HK-2 (cell line): ENCODE measurements at regions not wholly inside any gene's neighbourhood (a gene's known extent, or its start where the extent isn't known, plus 50 kb on each side); places are given as distances from the start of the nearest gene placed in this dataset.
"Not testable (repeated sequence)": the region's sequence is repeated elsewhere in the genome, so short reads cannot be mapped to it uniquely, and the experiment has no call there.

Source experiments
- DNase-seq: peaks from one replicate; pipeline ENCODE4 v3.0.0-alpha.2; 2018; ENCODE audit not compliant: unreplicated experiment

DNA sequence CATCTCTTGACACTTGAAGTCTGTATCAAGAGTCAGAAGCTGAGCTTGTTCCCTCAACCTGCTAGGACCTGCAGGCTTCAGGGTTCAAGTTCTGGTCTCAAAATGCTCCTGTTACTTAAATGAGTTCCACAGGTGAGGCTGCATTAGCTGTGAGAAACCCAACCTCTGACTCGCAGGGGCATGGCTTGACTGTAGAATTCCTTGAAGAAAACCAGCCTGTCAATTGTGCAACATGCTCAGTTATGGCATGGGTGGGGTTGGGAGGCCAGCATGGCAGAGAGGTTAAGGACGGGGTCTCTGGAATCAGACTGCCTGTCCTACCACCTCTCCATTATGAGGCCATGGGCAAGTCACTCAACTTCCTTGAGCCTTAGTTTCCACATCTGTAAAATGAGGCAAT is 235.8 kb downstream of the EN1 start:
- no peak for DNase-seq

- DNase-seq: no peak
Observed at GRCh38 chr2:118609138-118609537, 238.3 kb downstream of the EN1 start.

DNA sequence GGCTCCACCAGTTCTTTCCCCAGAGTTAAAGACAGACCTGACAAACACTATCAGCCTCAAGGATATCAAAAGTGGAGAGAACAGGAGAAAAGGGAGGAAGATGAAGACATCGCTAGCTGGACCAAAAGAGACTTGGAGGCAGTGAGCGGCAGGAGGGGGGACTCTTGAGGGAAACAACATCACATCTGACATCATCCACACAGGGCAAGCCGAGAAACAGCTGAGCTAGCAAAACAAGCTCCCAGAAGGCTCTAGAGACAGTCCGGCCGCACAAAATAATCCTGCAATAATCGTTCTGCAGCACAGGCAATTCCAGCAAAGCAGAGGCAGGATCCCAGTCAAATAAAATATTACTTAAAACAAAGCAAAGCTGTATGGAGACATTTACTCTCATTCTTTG is 239.8 kb downstream of the EN1 start:
- DNase-seq: no peak

DNA sequence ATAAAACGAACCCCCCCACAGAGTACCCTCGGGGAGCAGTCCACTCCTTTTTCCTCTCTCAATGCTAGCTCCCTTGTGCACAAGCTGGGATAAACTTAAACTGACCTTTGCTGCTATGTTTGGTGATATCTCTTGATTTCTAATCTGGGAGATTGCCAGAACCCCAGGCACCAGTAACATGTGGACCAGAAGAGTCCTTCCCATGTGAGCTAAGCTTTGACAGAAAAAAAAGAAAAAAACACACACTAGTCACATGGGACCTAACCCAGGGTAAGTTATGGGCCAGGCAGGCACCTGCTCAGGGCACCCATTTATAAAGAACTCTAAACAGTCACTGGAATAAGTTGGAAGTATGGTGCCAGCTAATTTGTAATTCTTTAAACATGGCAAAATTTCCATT is 242.6 kb downstream of the EN1 start:
- DNase-seq: no peak

- no peak for DNase-seq
Observed at GRCh38 chr2:118604371-118604770, 243.1 kb downstream of the EN1 start.

GRCh38 chr2:118599141-118599540 is 248.3 kb downstream of the EN1 start:
- DNase-seq: no peak

GRCh38 chr2:118596620-118597019 is 250.8 kb downstream of the EN1 start:
- DNase-seq: no peak

GRCh38 chr2:118593257-118593656 is 254.2 kb downstream of the EN1 start:
- DNase-seq: no peak

DNA sequence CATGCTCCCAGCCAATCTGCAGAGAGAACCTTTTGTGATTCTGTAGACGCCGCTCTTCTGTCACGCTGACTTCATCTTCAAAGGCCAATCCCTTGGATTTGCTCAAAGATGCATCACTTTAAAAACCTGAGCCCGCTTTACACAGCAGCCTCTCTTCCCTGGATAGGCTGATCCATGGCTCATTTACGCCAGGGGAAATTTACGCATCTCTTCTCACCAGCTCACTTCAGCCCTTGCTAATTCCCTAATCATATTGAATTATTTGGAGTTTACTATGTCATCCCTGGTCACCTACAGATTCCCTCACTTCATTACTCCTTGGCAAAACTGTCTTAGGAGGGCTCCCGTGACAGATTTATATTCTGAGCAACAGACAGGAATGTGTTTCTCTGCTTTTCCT is 256.2 kb downstream of the EN1 start:
- DNase-seq: no peak

- DNase-seq: no peak
Observed at GRCh38 chr2:118589721-118590120, 257.7 kb downstream of the EN1 start.

DNA sequence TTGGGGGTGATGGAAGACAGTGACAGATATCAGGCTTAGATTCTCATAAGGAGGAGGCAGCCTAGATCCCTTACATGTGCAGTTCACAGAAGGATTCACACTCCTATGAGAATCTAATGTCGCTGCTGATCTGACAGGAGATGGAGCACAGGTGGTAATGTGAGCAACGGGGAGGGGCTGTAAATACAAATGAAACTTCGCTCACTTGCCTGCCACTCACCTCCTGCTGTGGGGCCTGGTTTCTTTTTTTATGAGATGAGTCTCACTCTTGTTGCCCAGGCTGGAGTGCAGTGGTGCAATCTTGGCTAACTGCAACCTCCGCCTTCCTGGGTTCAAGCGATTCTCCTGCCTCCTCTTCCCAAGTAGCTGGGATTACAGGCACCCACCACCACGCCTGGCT is 258.6 kb downstream of the EN1 start:
- DNase-seq: no peak

DNA sequence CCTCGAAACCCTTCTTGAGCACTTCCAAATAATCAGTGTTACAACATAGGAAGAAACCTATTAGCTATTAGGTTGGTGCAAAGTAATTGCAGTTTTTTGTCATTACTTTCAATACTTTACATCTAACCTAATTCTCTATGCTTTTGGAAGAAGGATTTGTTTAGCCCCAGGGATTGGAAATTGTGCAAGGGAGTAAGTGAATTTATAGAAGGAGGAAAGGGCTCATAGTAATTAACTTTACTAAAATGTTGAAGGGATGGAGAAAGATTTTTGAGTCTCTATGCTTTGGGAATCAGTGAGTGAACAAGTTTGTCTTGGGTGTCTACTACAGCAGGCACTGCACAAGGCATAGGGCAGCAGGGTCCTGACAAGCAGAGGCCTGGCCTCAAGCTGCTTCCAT is 261.1 kb downstream of the EN1 start:
- DNase-seq: no peak

- DNase-seq: no peak
Observed at GRCh38 chr2:118584877-118585276, 262.6 kb downstream of the EN1 start.

- DNase-seq: no peak
Observed at GRCh38 chr2:118584062-118584749, 263.2 kb downstream of the EN1 start.

DNA sequence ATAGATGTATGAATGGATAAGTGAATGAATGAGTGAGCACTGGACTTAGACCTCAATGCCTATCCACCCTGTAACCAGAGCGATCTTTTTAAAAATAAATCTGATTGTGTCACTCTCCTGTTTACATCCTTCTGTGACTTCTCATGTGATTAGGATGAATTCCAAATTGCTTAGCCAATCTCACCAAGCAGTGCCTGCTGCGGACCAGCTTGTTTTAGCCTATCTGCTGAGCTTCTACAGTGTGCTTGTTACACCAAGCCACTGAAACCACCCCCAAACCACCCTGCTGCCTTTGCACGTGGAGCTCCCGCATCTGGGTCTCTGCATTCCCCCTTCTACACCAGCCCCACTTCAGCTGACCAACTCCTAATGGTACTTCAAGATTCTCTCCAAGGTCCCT is 265.4 kb downstream of the EN1 start:
- DNase-seq: no peak

DNA sequence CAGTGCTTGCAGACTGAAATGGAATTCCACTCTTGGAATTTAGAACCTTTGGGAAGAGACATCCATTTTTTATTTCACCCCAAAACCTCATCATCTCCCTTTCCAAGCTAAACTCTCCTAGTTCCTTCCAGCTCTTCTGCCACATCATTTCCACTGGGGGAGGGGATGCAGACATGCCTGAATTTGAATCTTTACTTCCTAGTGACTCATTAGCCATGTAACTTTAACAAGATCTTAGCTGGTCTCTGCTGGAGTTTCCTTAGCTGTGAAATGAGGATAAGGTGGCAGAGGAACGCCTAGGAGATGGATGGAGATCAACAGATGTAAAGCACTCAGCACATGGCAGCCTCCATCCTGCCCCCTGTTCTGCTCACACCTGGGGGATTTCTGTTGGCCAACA is 266.8 kb downstream of the EN1 start:
- no peak for DNase-seq

DNA sequence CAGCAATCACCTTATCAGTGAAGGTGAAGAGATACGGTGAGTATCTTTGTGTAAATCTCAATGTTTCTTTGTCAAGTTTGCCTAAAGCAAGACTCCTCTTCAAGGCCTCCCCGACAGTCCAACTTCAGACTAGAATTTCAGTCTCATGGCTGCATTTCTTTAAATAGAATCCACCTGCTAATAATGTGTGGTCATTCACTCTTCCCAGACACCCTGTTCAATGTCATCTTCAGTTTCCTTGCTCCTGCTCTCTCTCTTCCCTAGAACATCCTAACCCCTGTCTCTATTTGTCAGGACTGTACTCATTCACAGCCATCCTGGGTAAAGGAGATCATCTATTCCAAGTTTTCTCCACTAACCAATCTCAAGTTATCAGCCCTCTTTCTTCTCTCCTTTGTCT is 267.3 kb downstream of the EN1 start:
- no peak for DNase-seq

- DNase-seq: no peak
Observed at GRCh38 chr2:118577202-118577601, 270.2 kb downstream of the EN1 start.

DNA sequence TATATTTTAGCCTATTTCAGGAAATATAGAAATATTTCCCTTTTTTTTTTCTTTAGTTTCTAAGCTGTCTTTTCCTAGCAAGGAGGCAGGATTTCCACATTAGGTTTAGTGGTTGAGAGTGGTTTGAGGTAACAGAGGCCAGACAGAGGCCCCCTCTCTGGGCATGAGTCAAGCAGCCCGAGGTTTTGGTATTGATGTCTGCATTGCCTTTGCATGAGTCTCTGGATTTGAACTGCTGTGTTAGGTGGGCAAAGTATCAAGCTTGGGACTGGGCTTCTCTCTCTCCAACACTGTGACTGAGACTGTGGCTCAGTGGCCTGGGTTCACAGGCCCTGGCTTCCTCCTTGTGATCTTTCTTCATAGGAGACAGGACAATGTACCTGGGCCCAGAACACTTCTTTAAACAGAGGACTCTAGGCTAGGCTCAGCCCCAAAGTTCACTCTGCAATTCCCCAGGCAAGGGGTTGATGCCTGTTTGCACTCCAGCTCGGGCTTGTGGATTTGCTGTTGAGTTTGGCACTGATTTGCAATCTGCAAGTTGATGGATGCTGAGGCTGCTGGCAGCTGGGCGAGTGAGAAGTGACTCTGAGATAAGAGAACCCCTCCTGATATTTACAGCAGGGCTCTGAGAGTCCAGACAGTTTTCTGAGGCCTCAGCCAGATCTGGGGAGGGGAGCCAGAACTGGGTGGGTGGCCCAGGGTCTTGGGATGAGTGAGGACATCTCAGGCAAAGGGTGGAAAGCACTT is 271.2 kb downstream of the EN1 start:
- no peak for DNase-seq

- not testable (repeated sequence) for DNase-seq
Observed at GRCh38 chr2:118572380-118572779, 275.1 kb downstream of the EN1 start.

- no peak for DNase-seq
Observed at GRCh38 chr2:118569876-118570535, 277.4 kb downstream of the EN1 start.

GRCh38 chr2:118568700-118569099 is 278.7 kb downstream of the EN1 start:
- no peak for DNase-seq
